ENCODE measurements at regions not wholly inside any gene's neighbourhood (a gene's known extent, or its start where the extent isn't known, plus 50 kb on each side); places are given as distances from the start of the nearest gene placed in this dataset.

GRCh38 chr6:41494212-41495110, 51.7 kb upstream of the FOXP4 start:
- BruUV-seq (replicated peaks) = no TSS peak
- POLR2A ChIA-PET = no interaction called here
- Histone ChIP-seq H4K20me1 (replicated peaks; ENCODE audit: control insufficient read depth, extremely low read depth, insufficient read depth, low read length) (no peaks in the 10 kb centered on the region), H3K9me1 (replicated peaks; ENCODE audit: control insufficient read depth, extremely low read depth, insufficient read depth, low read length) (no peaks in the 10 kb centered on the region), H2AFZ (ENCODE audit: low read depth, low read length) (no peak overlapping the region), H3K4me3 (replicated peaks in 1 of 3; ENCODE audit: insufficient read depth in 1 of 3, low read depth in 1 of 3, low read length in 3 of 3) (no peak overlapping the region), H3K9me3 (replicated peaks; ENCODE audit: control insufficient read depth, insufficient read depth, low read length) (no peaks in the 10 kb centered on the region), H3K4me2 (ENCODE audit: insufficient read depth, low read length) (no peak overlapping the region), H3K27me3 (ENCODE audit: control insufficient read depth in 2 of 2, insufficient read depth in 2 of 2, low read length in 2 of 2) (peaks cover 19 to 26% of the 10 kb centered on the region in 2 experiments), H3K27ac (ENCODE audit: insufficient read depth, low read depth, low read length) (no peak overlapping the region), H3K4me1 (ENCODE audit: control insufficient read depth, extremely low read depth, insufficient read depth, low read length) (no peaks in the 10 kb centered on the region), H3K9ac (replicated peaks; ENCODE audit: extremely low read depth, insufficient read depth, low read length) (no peak overlapping the region), H3K36me3 (ENCODE audit: control insufficient read depth in 2 of 2, extremely low read depth in 1 of 2, insufficient read depth in 2 of 2, low read length in 2 of 2) (no peaks in the 10 kb centered on the region), H3K79me2 (ENCODE audit: control insufficient read depth, insufficient read depth, low read length) (no peaks in the 10 kb centered on the region)
- TF ChIP-seq GATA2 (IDR thresholded peaks at IDR 0.05; ENCODE audit: insufficient read depth, insufficient read length, low read depth, low read length) (no peak), EZH2 (IDR thresholded peaks at IDR 0.05; ENCODE audit: borderline replicate concordance, low read depth, low read length, severe bottlenecking) (no peak), JUN (IDR thresholded peaks at IDR 0.05; ENCODE audit: borderline replicate concordance, insufficient read depth, insufficient read length, low read depth) (no peak), FOS (IDR thresholded peaks at IDR 0.05; ENCODE audit: borderline replicate concordance, insufficient read depth, low read length) (no peak), CTCF (IDR thresholded peaks at IDR 0.05; ENCODE audit: extremely low read depth in 1 of 2, insufficient read depth in 1 of 2, low read depth in 1 of 2, low read length in 2 of 2) (no peak), MYC (IDR thresholded peaks at IDR 0.05; ENCODE audit: low read depth, low read length) (no peak), POLR2AphosphoS5 (IDR thresholded peaks at IDR 0.05; ENCODE audit: insufficient read depth, low read depth, low read length) (no peak), POLR2A (IDR thresholded peaks at IDR 0.05; ENCODE audit: low read depth, low read length) (no peak)
- TF ChIP-seq, protein P1, sequence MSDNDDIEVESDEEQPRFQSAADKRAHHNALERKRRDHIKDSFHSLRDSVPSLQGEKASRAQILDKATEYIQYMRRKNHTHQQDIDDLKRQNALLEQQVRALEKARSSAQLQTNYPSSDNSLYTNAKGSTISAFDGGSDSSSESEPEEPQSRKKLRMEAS (IDR thresholded peaks at IDR 0.05; ENCODE audit: insufficient read depth, insufficient read length) = no peak
- CTCF ChIA-PET = no interaction called here
- DNase-seq (ENCODE audit: low read depth, low spot score) = no peak
- no peak for FAIRE-seq
- intact Hi-C loops (cut with micrococcal nuclease) (no loop called here), dilution Hi-C loops (cut with MboI; ENCODE audit: extremely low pct_ligation_motif_present, low sequenced_read_pairs) (no loop called here)
